D721Med (cell line): ENCODE measurements at regions not wholly inside any gene's neighbourhood (a gene's known extent, or its start where the extent isn't known, plus 50 kb on each side); places are given as distances from the start of the nearest gene placed in this dataset.

ENCODE experiments used
- DNase-seq: peaks from one replicate; pipeline ENCODE4 v3.0.0; 2011; ENCODE audit warnings: low spot score; ENCODE audit not compliant: insufficient read length
- FAIRE-seq: peaks from 2 replicates; lab custom pipeline; 2011; peaks lifted over from hg19 to GRCh38; lab: Jason Lieb, UNC
- TF ChIP-seq, protein P1 (sequence below): IDR thresholded peaks from 2 replicates; pipeline ENCODE4 v1.5.1; 2012; ENCODE audit warnings: mild to moderate bottlenecking, control low read depth; ENCODE audit not compliant: insufficient read depth; ENCODE audit errors: missing control alignments

GRCh38 chr16:9580025-9580424 lies 488.6 kb downstream of the HAPSTR1 start:
- FAIRE-seq (no peak), DNase-seq (no peak)
- TF ChIP-seq, protein P1, sequence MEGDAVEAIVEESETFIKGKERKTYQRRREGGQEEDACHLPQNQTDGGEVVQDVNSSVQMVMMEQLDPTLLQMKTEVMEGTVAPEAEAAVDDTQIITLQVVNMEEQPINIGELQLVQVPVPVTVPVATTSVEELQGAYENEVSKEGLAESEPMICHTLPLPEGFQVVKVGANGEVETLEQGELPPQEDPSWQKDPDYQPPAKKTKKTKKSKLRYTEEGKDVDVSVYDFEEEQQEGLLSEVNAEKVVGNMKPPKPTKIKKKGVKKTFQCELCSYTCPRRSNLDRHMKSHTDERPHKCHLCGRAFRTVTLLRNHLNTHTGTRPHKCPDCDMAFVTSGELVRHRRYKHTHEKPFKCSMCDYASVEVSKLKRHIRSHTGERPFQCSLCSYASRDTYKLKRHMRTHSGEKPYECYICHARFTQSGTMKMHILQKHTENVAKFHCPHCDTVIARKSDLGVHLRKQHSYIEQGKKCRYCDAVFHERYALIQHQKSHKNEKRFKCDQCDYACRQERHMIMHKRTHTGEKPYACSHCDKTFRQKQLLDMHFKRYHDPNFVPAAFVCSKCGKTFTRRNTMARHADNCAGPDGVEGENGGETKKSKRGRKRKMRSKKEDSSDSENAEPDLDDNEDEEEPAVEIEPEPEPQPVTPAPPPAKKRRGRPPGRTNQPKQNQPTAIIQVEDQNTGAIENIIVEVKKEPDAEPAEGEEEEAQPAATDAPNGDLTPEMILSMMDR = no peak

DNA sequence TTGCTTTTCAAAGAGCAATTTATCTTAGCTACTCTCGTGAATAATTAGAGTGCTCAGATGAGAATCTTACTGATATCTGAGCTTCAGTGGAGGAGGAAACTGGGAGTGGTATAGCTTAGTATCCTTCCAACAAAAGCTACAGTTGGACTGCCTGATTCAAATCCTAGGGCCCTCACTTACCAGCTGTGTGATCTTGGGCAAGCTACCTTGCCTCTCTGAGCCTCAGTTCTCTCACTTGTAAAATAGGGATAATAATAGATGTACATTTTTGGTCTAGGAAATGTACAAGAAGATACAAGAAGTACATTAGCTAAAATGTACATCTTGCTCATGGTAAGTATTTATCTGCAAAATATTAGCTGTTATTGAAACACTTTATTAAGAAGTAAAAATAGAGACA lies 502.0 kb downstream of the HAPSTR1 start:
- FAIRE-seq (no peak), DNase-seq (no peak)
- TF ChIP-seq, protein P1 = no peak

GRCh38 chr16:9594047-9594446 lies 502.6 kb downstream of the HAPSTR1 start:
- TF ChIP-seq, protein P1 = no peak
- no peak for FAIRE-seq
- DNase-seq = no peak

DNA sequence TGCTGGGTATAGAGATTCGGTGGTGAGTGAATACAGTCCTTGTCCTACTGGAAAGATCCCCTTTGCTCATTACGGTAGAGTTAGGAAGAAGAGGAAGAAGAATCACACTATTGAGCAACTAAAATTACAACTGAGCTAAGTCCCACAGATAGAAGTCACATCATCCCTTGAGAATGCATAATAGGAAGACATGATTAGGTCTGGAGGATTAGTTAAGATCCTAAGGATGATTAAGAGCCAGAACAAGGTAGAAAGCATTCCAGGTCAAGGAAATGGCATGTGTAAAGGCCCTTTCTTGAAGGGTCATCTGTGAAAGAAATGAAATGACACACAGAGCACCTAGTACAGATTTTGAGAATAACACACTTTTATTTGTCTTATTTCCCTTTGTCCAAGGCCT lies 503.5 kb downstream of the HAPSTR1 start:
- FAIRE-seq (no peak), DNase-seq (no peak)
- TF ChIP-seq, protein P1 = no peak

- TF ChIP-seq, protein P1 = no peak
- DNase-seq (no peak), FAIRE-seq (no peak)
Measured at GRCh38 chr16:9595393-9595792, 503.9 kb downstream of the HAPSTR1 start.

DNA sequence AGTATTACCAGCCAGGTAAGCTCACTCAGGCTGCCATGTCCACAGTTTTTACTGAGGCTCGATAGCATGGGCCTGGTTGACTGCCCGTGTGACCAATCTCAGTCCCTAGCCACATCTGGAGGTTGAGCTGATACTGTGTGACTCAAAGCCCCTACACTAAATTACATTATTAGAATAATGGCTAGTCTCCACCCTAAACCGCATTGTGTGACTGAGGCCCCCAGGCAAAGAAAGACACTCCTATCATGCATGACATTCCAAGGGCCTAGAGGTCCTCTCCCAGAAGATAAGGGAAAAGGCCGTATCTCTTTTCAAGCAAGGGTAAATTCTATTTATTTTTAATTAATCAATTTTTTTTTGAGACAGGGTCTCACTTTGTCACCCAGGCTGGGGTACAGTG lies 505.3 kb downstream of the HAPSTR1 start:
- FAIRE-seq = no peak
- DNase-seq = no peak
- TF ChIP-seq, protein P1 = no peak

DNA sequence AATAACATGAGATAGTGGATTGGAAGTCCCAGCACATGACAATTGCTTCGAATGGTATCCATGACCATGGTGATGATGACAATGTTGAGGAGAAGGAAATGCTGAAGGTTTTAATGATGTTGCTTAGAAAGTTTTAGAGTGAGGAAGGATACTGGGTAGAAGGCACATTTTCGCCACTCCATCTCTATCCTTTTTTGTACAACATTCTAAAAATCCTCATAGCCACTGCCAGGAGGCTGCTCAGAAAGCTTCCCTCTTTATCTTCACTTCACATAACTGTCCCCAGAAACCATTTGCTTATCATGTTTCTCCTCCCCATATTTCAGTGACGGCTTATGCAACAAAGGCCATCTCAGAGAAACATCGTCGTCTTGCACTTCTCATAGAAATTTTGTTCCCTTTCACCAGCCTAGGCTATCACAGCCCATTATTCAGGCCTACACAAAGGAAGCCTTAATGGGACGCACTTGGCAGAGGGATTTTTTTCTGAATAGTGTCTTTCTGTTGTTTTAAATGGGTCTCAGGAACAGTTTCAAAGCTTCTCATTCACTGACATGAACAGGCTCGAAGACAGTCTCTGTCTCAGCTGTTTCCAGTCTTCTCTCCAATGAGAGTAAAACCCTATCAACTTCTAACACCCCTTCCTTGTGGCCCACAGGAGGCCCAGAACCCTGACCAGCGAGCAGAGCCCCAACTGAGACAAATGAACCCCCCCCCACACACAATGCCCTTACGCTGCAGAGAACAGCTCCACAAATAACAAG lies 506.7 kb downstream of the HAPSTR1 start:
- TF ChIP-seq, protein P1 = no peak
- no peak for FAIRE-seq
- no peak for DNase-seq
